Stimulated activated effector memory CD8-positive, alpha-beta T cell treated with anti-CD3 and anti-CD28 coated beads, Interleukin-12 subunit alpha, Interleukin-12 subunit beta, amount 100 ng/mL, for 72 hours (primary cell): ENCODE measurements at regions not wholly inside any gene's neighbourhood (a gene's known extent, or its start where the extent isn't known, plus 50 kb on each side); places are given as distances from the start of the nearest gene placed in this dataset.

Experiments used
- ATAC-seq: fragments of 150-1000 bp; cut with Tn5 transposase; 2 replicates; pipeline ENCODE4 v1.10.0; 2021
- DNase-seq, 2 donors: peaks; one replicate each; pipeline ENCODE4 v3.0.0; 2021 to 2022; ENCODE audit warnings: low spot score in 2 of 2
- H3K27ac Mint-ChIP-seq: one replicate; pipeline ENCODE4 v1.8.0; 2022; ENCODE audit warnings: mild to moderate bottlenecking, mixed read lengths
- H3K36me3 Mint-ChIP-seq: one replicate; pipeline ENCODE4 v1.8.0; 2022; ENCODE audit warnings: mild to moderate bottlenecking, mixed read lengths
- H3K4me1 Mint-ChIP-seq: one replicate; pipeline ENCODE4 v1.8.0; 2022; ENCODE audit warnings: mixed read lengths
- H3K4me3 Mint-ChIP-seq: one replicate; pipeline ENCODE4 v1.8.0; 2022; ENCODE audit warnings: mild to moderate bottlenecking, mixed read lengths
- H3K9me3 Mint-ChIP-seq: one replicate; pipeline ENCODE4 v1.8.0; 2022; ENCODE audit warnings: mixed read lengths

DNA sequence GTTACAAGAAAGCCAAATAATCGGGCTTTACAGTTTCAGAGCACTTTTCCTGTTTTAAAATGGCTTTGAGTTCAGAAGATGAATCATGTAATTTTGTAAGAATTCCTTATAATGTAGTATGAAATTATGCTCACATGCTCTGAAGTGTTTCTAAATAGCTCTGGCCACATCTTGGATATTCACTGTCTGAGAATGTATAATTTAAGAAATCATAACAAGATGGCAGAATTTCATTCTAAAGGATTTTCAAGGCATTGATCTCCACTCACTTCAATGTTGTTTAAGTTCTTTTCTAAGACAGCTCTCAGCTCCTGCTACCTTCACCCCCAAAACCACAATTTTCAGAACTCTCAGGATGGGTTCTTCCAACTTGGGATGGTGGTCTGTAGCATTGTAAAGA is 180.1 kb downstream of the DACT1 start:
- no peak overlapping the region for H3K27ac Mint-ChIP-seq
- no peak for DNase-seq
- no peaks in the 10 kb centered on the region for H3K4me1 Mint-ChIP-seq
- no peaks in the 10 kb centered on the region for H3K9me3 Mint-ChIP-seq
- no peaks in the 10 kb centered on the region for H3K36me3 Mint-ChIP-seq
- ATAC-seq, result no peak
- H3K4me3 Mint-ChIP-seq, result no peak overlapping the region

DNA sequence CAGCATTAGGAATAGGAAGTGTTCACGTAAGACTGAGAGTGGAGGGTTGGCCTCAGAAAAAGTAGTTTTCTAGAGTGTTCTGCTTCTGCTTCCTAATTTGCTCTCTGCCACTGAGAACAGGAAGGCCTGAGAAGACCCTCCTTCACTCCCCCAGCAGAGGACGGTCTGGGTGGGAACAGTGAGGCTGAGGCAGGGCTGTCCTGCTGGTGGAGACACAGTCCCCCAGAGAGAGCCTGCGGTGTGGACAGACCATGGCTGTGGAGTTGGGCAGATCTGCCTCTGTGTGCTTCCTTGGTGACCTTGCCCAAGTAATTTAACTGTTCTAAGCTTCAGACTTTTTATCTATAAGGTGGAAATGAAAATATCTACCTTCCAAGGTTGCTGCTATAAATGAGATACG is 182.3 kb downstream of the DACT1 start:
- Mint-ChIP-seq H3K9me3 (no peaks in the 10 kb centered on the region), H3K4me1 (no peaks in the 10 kb centered on the region), H3K36me3 (no peaks in the 10 kb centered on the region), H3K27ac (no peak overlapping the region), H3K4me3 (no peak overlapping the region)
- DNase-seq, result no peak
- no peak for ATAC-seq

GRCh38 chr14:58821421-58821820 is 183.7 kb downstream of the DACT1 start:
- no peaks in the 10 kb centered on the region for H3K4me1 Mint-ChIP-seq
- no peak overlapping the region for H3K27ac Mint-ChIP-seq
- no peak for ATAC-seq
- H3K36me3 Mint-ChIP-seq, result no peaks in the 10 kb centered on the region
- H3K4me3 Mint-ChIP-seq, result no peak overlapping the region
- no peak for DNase-seq
- H3K9me3 Mint-ChIP-seq, result peaks cover 4% of the 10 kb centered on the region

DNA sequence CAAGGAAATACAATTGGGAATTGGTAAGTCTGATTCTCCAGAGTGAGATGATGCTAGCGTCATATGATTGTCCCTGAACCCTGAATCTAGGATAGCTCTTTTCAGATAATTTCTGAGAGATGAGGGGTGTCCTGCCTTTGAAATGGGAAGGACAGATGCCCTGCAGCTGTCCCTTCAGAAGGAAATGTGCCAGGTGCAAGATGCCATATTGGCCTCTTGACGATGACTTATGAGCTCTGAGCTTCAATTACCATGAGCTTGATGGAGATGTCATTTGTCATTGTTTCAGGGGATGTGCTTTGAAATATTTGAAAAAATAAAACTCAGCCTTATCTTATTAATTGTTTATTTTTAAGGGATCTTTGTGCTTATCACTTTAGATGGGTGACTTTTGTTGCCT is 185.1 kb downstream of the DACT1 start:
- H3K9me3 Mint-ChIP-seq, result peaks cover 4% of the 10 kb centered on the region
- ATAC-seq (no peak), DNase-seq (no peak)
- H3K4me3 Mint-ChIP-seq, result no peak overlapping the region
- no peaks in the 10 kb centered on the region for H3K36me3 Mint-ChIP-seq
- H3K27ac Mint-ChIP-seq, result no peak overlapping the region
- no peaks in the 10 kb centered on the region for H3K4me1 Mint-ChIP-seq

DNA sequence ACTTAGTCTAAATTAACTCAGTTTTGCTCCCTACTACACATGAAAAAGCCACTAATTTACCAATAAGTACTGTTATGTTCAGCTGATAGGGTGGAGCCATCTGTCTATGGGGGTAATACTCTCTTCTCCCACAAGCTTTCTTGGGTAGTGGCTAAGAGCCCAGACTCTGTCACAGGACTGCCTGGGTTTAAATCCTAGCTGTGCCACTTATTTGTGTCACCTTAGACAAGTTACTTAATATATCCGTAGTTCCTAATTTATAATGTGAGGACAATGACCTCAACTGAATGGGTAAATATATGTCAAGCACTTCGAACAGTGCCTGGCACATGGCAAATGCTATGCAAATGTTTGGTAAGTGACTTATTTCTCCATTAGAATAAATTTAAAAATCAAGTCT is 185.6 kb downstream of the DACT1 start:
- DNase-seq (no peak), ATAC-seq (no peak)
- Mint-ChIP-seq H3K9me3 (peaks cover 4% of the 10 kb centered on the region), H3K27ac (no peak overlapping the region), H3K4me3 (no peak overlapping the region), H3K36me3 (no peaks in the 10 kb centered on the region), H3K4me1 (no peaks in the 10 kb centered on the region)

GRCh38 chr14:58824106-58824505 is 186.3 kb downstream of the DACT1 start:
- DNase-seq (no peak), ATAC-seq (no peak)
- no peak overlapping the region for H3K4me3 Mint-ChIP-seq
- H3K4me1 Mint-ChIP-seq, result no peaks in the 10 kb centered on the region
- no peak overlapping the region for H3K27ac Mint-ChIP-seq
- no peaks in the 10 kb centered on the region for H3K36me3 Mint-ChIP-seq
- peaks cover 4% of the 10 kb centered on the region for H3K9me3 Mint-ChIP-seq

- no peak overlapping the region for H3K4me3 Mint-ChIP-seq
- no peak for DNase-seq
- ATAC-seq, result no peak
- no peaks in the 10 kb centered on the region for H3K36me3 Mint-ChIP-seq
- H3K27ac Mint-ChIP-seq, result no peak overlapping the region
- H3K9me3 Mint-ChIP-seq, result peaks cover 4% of the 10 kb centered on the region
- no peaks in the 10 kb centered on the region for H3K4me1 Mint-ChIP-seq
These were observed 187.0 kb downstream of the DACT1 start for GRCh38 chr14:58824796-58825195.

- DNase-seq, result no peak
- ATAC-seq, result no peak
- H3K27ac Mint-ChIP-seq, result no peak overlapping the region
- peaks cover 4% of the 10 kb centered on the region for H3K9me3 Mint-ChIP-seq
- H3K4me1 Mint-ChIP-seq, result no peaks in the 10 kb centered on the region
- H3K36me3 Mint-ChIP-seq, result no peaks in the 10 kb centered on the region
- H3K4me3 Mint-ChIP-seq, result no peak overlapping the region
These were observed 187.8 kb downstream of the DACT1 start for GRCh38 chr14:58825606-58826005.

GRCh38 chr14:58826845-58827686 is 189.3 kb downstream of the DACT1 start:
- ATAC-seq (no peak), DNase-seq (no peak)
- Mint-ChIP-seq H3K27ac (no peak overlapping the region), H3K36me3 (no peaks in the 10 kb centered on the region), H3K4me1 (no peaks in the 10 kb centered on the region), H3K9me3 (peaks cover 4% of the 10 kb centered on the region), H3K4me3 (no peak overlapping the region)

- no peaks in the 10 kb centered on the region for H3K4me1 Mint-ChIP-seq
- H3K4me3 Mint-ChIP-seq, result no peak overlapping the region
- no peaks in the 10 kb centered on the region for H3K36me3 Mint-ChIP-seq
- DNase-seq (no peak), ATAC-seq (no peak)
- peaks cover 4% of the 10 kb centered on the region for H3K9me3 Mint-ChIP-seq
- no peak overlapping the region for H3K27ac Mint-ChIP-seq
These were observed 190.5 kb downstream of the DACT1 start for GRCh38 chr14:58828298-58828697.

DNA sequence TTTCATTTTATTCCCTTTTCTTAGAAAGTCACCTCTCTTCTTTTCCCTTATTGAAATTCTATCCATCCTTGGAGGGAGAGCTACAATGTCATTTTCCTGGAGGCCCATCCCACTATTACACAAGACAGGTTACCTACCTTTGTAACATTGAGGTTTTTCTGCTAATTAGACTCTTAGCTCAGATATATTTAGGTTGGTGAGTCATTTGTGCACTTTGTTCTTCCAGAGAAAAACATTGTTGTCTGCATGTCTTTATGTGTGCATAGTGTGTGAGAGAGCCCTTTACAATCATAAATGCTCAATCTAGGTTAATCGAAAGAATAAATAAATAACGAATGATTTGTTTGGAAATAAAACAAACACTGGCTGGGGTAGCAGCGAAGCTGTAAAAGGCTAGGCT is 191.8 kb downstream of the DACT1 start:
- DNase-seq (no peak), ATAC-seq (no peak)
- no peaks in the 10 kb centered on the region for H3K4me1 Mint-ChIP-seq
- H3K9me3 Mint-ChIP-seq, result peaks cover 4% of the 10 kb centered on the region
- no peak overlapping the region for H3K4me3 Mint-ChIP-seq
- H3K27ac Mint-ChIP-seq, result no peak overlapping the region
- H3K36me3 Mint-ChIP-seq, result no peaks in the 10 kb centered on the region

DNA sequence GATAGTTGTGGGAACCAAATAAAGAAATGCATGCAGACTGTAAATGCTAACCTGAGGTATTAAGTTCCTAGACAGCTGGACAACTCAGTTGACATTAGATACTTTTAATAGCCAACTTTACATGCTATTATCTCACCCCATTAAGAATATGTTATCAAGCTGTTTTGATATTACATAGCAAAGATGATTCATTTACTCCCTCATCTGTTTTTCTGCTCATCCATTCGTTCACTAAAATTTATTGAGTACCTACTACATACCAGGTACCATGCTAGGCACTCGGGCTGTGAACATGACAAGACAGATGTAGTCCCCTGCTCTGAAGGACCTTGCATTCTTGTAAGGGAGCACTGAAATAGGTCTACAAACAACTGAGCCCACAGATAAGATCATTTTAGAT is 192.4 kb downstream of the DACT1 start:
- ATAC-seq (no peak), DNase-seq (no peak)
- Mint-ChIP-seq H3K9me3 (peaks cover 4% of the 10 kb centered on the region), H3K4me1 (no peaks in the 10 kb centered on the region), H3K4me3 (no peak overlapping the region), H3K36me3 (no peaks in the 10 kb centered on the region), H3K27ac (no peak overlapping the region)

- Mint-ChIP-seq H3K36me3 (no peaks in the 10 kb centered on the region), H3K4me1 (no peaks in the 10 kb centered on the region), H3K4me3 (no peak overlapping the region), H3K27ac (no peak overlapping the region), H3K9me3 (no peaks in the 10 kb centered on the region)
- DNase-seq (no peak), ATAC-seq (no peak)
These were observed 194.3 kb downstream of the DACT1 start for GRCh38 chr14:58832095-58832521.

DNA sequence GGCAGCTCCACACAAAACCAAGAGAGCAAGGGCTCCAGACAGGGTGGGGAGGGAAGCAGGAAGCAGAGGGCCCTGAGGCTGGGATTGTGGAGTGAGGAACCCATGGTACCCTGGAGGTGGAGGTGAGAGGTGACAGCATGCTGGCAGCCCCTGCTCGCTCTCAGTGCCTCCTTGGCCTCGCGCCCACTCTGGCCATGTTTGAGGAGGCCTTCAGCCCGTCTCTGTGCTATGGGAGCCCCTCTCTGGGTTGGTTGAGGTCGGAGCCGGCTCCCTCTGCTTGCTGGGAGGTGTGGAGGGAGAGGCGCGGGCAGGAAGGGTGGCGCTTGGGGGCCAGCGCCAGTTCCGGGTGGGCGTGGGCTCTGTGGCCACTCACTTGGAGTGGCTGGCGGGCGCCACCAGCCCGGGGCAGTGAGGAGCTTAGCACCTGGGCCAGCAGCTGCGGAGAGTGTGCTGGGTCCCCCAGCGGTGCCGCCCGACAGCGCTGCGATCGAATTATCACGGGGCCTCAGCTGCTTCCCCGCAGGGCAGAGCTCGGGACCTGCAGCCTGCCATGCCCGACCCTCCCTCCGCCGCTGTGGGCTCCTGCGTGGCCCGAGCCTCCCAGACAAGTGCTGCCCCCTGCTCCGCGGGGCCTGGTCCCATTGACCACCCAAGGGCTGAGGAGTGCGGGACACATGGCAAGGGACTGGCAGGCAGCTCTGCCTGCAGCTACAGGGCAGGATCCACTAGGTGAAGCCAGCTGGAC is 196.0 kb downstream of the DACT1 start:
- ATAC-seq (no peak), DNase-seq (no peak)
- Mint-ChIP-seq H3K27ac (no peak overlapping the region), H3K4me3 (no peak overlapping the region), H3K36me3 (no peaks in the 10 kb centered on the region), H3K9me3 (no peaks in the 10 kb centered on the region), H3K4me1 (no peaks in the 10 kb centered on the region)

DNA sequence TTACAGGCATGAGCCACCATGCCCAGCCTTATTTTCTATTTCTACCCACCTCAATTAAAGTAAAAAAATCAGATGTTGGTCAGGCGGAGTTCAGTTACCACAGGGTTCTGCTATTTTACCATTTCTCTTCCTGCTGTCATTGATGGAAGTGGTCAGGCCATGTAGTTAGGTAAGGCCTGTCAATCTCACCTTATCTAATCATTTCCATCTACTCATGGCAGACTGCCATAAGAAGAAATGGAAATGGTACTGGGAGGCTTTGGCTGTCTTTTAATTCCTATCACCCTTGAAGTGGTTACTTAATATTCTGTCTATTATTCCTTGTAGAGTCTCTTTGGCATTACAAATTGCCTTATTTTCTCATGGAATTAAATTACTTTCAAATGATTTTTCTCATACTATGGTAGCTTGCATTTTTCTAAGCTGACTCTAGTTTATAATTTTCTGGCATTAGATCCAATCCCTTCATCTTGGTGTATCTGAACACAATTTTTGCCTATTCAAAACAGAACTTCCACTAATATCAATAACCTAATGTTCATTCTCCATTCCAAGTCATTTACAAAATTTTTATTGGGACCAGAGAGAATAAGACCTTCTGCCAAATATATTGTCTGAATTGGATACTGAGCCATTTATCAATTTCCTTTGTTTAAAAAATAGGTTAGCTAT is 198.7 kb downstream of the DACT1 start:
- no peaks in the 10 kb centered on the region for H3K4me1 Mint-ChIP-seq
- no peaks in the 10 kb centered on the region for H3K36me3 Mint-ChIP-seq
- ATAC-seq (no peak), DNase-seq (no peak)
- peaks cover 4% of the 10 kb centered on the region for H3K9me3 Mint-ChIP-seq
- no peak overlapping the region for H3K4me3 Mint-ChIP-seq
- H3K27ac Mint-ChIP-seq, result no peak overlapping the region

GRCh38 chr14:58839233-58839632 is 201.5 kb downstream of the DACT1 start:
- Mint-ChIP-seq H3K9me3 (peaks cover 4% of the 10 kb centered on the region), H3K36me3 (no peaks in the 10 kb centered on the region), H3K4me1 (no peaks in the 10 kb centered on the region), H3K27ac (no peak overlapping the region), H3K4me3 (no peak overlapping the region)
- ATAC-seq, result no peak
- no peak for DNase-seq
